Hepatocyte (in vitro differentiated cells): ENCODE measurements at regions not wholly inside any gene's neighbourhood (a gene's known extent, or its start where the extent isn't known, plus 50 kb on each side); places are given as distances from the start of the nearest gene placed in this dataset.

Experiments
- DNase-seq: peaks from one replicate; pipeline ENCODE4 v3.0.0-alpha.2; 2016; ENCODE audit warnings: low spot score
- H2AFZ ChIP-seq: fragments of 200-600 bp; sonication (generic); 2 replicates; pipeline ENCODE4 v1.6.0; 2016; ENCODE audit warnings: antibody characterized with exemption, mild to moderate bottlenecking
- H3K27ac ChIP-seq: fragments of 200-600 bp; sonication (generic); 2 replicates; pipeline ENCODE4 v1.5.1; 2016; ENCODE audit warnings: mild to moderate bottlenecking
- H3K27me3 ChIP-seq: fragments of 200-600 bp; sonication (generic); 2 replicates; pipeline ENCODE4 v1.6.1; 2016
- H3K36me3 ChIP-seq: fragments of 200-600 bp; sonication (generic); replicated peaks from 2 replicates; pipeline ENCODE4 v1.5.1; 2016; ENCODE audit warnings: low read depth; ENCODE audit not compliant: insufficient read depth
- H3K4me1 ChIP-seq: fragments of 200-600 bp; sonication (generic); 2 replicates; pipeline ENCODE4 v1.5.1; 2016; ENCODE audit warnings: mild to moderate bottlenecking, moderate library complexity; ENCODE audit not compliant: insufficient read depth
- H3K4me2 ChIP-seq: fragments of 200-600 bp; sonication (generic); 2 replicates; pipeline ENCODE4 v1.6.0; 2016
- H3K4me3 ChIP-seq: fragments of 200-600 bp; sonication (generic); 2 replicates; pipeline ENCODE4 v1.5.1; 2016; ENCODE audit warnings: mild to moderate bottlenecking
- H3K79me2 ChIP-seq: fragments of 200-600 bp; sonication (generic); 2 replicates; pipeline ENCODE4 v1.6.0; 2017; ENCODE audit warnings: mild to moderate bottlenecking
- H3K9me2 ChIP-seq: fragments of 200-600 bp; sonication (generic); replicated peaks from 2 replicates; pipeline ENCODE4 v1.6.0; 2017; ENCODE audit warnings: mild to moderate bottlenecking; ENCODE audit not compliant: insufficient read depth
- H3K9me3 ChIP-seq: fragments of 200-600 bp; sonication (generic); 2 replicates; pipeline ENCODE4 v1.5.1; 2016; ENCODE audit warnings: low read depth, mild to moderate bottlenecking
- H4K20me1 ChIP-seq: fragments of 200-600 bp; sonication (generic); 2 replicates; pipeline ENCODE4 v1.6.0; 2016; ENCODE audit warnings: mild to moderate bottlenecking; ENCODE audit not compliant: insufficient read depth, poor library complexity, severe bottlenecking
- CTCF ChIP-seq: fragments of 200-600 bp; sonication (generic); IDR thresholded peaks from 2 replicates; pipeline ENCODE4 v1.5.1; 2016; ENCODE audit warnings: antibody characterized with exemption, mild to moderate bottlenecking; ENCODE audit not compliant: poor library complexity
- EZH2 ChIP-seq: fragments of 200-600 bp; sonication (generic); IDR thresholded peaks from 2 replicates; pipeline ENCODE4 v1.6.1; 2016; ENCODE audit warnings: antibody characterized with exemption, mild to moderate bottlenecking, borderline replicate concordance
- EZH2phosphoT487 ChIP-seq: fragments of 200-600 bp; sonication (generic); IDR thresholded peaks from one replicate; pipeline ENCODE4 v1.6.1; 2018; ENCODE audit warnings: antibody characterized with exemption, mild to moderate bottlenecking, low read depth, moderate library complexity; ENCODE audit not compliant: unreplicated experiment, severe bottlenecking
- WGBS: methylation state at CpG from one replicate; pipeline ENCODE4 v1.1.6; 2016; ENCODE audit warnings: low lambda C conversion rate; ENCODE audit errors: missing lambda C conversion rate; 5-methylcytosine and 5-hydroxymethylcytosine counted together

GRCh38 chr6:98640366-98640765 is 194.0 kb upstream of the POU3F2 start:
- no peaks in the 10 kb centered on the region for H3K9me3 ChIP-seq
- H3K4me2 ChIP-seq, result no peak overlapping the region
- H3K27me3 ChIP-seq, result peaks cover 3% of the 10 kb centered on the region
- no peak overlapping the region for H2AFZ ChIP-seq
- H3K36me3 ChIP-seq, result no peaks in the 10 kb centered on the region
- no peaks in the 10 kb centered on the region for H3K4me1 ChIP-seq
- no peak overlapping the region for H3K4me3 ChIP-seq
- TF ChIP-seq EZH2 (no peak), CTCF (no peak), EZH2phosphoT487 (no peak)
- H3K79me2 ChIP-seq, result no peaks in the 10 kb centered on the region
- H3K27ac ChIP-seq, result no peak overlapping the region
- H4K20me1 ChIP-seq, result no peaks in the 10 kb centered on the region
- WGBS, result 81% methylated on average over 5 of the region's 5 CpGs
- no peak for DNase-seq
- H3K9me2 ChIP-seq, result no peaks in the 10 kb centered on the region

GRCh38 chr6:98641949-98642719 is 192.2 kb upstream of the POU3F2 start:
- DNase-seq, result peak; percentile 9
- H3K36me3 ChIP-seq, result no peaks in the 10 kb centered on the region
- no peak overlapping the region for H3K4me2 ChIP-seq
- H3K4me1 ChIP-seq, result no peaks in the 10 kb centered on the region
- H2AFZ ChIP-seq, result no peak overlapping the region
- H3K27me3 ChIP-seq, result peaks cover 3% of the 10 kb centered on the region
- no peak overlapping the region for H3K27ac ChIP-seq
- no peaks in the 10 kb centered on the region for H4K20me1 ChIP-seq
- H3K4me3 ChIP-seq, result no peak overlapping the region
- TF ChIP-seq EZH2, result no peak
- TF ChIP-seq EZH2phosphoT487, result no peak
- no peak for TF ChIP-seq CTCF
- no peaks in the 10 kb centered on the region for H3K9me3 ChIP-seq
- H3K9me2 ChIP-seq, result no peaks in the 10 kb centered on the region
- H3K79me2 ChIP-seq, result no peaks in the 10 kb centered on the region
- WGBS, result 47% methylated on average over 5 of the region's 5 CpGs

- no peaks in the 10 kb centered on the region for H4K20me1 ChIP-seq
- H3K9me2 ChIP-seq, result no peaks in the 10 kb centered on the region
- WGBS, result 61% methylated on average over 5 of the region's 5 CpGs
- no peaks in the 10 kb centered on the region for H3K4me1 ChIP-seq
- H3K4me3 ChIP-seq, result no peak overlapping the region
- no peak overlapping the region for H3K27ac ChIP-seq
- no peak overlapping the region for H2AFZ ChIP-seq
- no peak overlapping the region for H3K4me2 ChIP-seq
- DNase-seq, result no peak
- no peaks in the 10 kb centered on the region for H3K9me3 ChIP-seq
- H3K79me2 ChIP-seq, result no peaks in the 10 kb centered on the region
- H3K36me3 ChIP-seq, result no peaks in the 10 kb centered on the region
- TF ChIP-seq EZH2phosphoT487 (no peak), EZH2 (no peak), CTCF (no peak)
- peaks cover 3% of the 10 kb centered on the region for H3K27me3 ChIP-seq
Measured at GRCh38 chr6:98644063-98644462, 190.3 kb upstream of the POU3F2 start.
